ENCODE measurements at regions not wholly inside any gene's neighbourhood (a gene's known extent, or its start where the extent isn't known, plus 50 kb on each side); places are given as distances from the start of the nearest gene placed in this dataset.
"Not testable (repeated sequence)": the region's sequence is repeated elsewhere in the genome, so short reads cannot be mapped to it uniquely, and the experiment has no call there.

- H3K27ac Mint-ChIP-seq; ATAC-seq; H3K9me3 Mint-ChIP-seq; DNase-seq (ENCODE audit: low spot score in 2 of 2); H3K4me3 Mint-ChIP-seq; H3K4me1 Mint-ChIP-seq; H3K36me3 Mint-ChIP-seq: not testable (repeated sequence)
Measured at GRCh38 chr16:33980736-33981135, 521.3 kb downstream of the TP53TG3F start.

DNA sequence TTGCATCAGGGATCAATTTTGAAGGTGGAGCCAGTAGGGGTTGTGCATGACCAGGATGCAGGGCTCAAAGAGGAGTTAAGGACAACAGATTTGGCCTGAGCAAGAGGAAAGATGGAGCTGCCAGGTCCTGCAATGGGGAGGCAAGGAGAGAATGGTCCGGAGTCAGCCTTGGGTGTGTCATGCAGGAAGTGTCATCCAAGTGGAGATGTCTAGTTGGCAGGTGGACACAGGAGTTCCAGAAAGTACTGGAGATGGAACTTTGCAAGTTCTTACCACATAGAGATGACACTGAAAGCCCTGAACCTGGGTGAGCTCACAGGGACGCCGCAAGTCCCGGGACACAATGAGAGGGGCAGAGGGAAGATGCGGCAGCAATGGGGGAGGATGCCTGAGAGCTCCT lies 525.0 kb downstream of the TP53TG3F start:
- H3K4me1 Mint-ChIP-seq; ATAC-seq; H3K36me3 Mint-ChIP-seq; DNase-seq (ENCODE audit: low spot score in 2 of 2); H3K9me3 Mint-ChIP-seq; H3K4me3 Mint-ChIP-seq; H3K27ac Mint-ChIP-seq: not testable (repeated sequence)

GRCh38 chr16:33986521-33986920 lies 527.1 kb downstream of the TP53TG3F start:
- not testable (repeated sequence) for H3K9me3 Mint-ChIP-seq; H3K4me3 Mint-ChIP-seq; H3K36me3 Mint-ChIP-seq; DNase-seq (ENCODE audit: low spot score in 2 of 2); ATAC-seq; H3K4me1 Mint-ChIP-seq; H3K27ac Mint-ChIP-seq

GRCh38 chr16:33987348-33987963 lies 528.0 kb downstream of the TP53TG3F start:
- ATAC-seq; H3K4me3 Mint-ChIP-seq; H3K9me3 Mint-ChIP-seq; H3K4me1 Mint-ChIP-seq; DNase-seq (ENCODE audit: low spot score in 2 of 2); H3K36me3 Mint-ChIP-seq; H3K27ac Mint-ChIP-seq: not testable (repeated sequence)

GRCh38 chr16:33988012-33988411 lies 528.6 kb downstream of the TP53TG3F start:
- not testable (repeated sequence) for H3K4me1 Mint-ChIP-seq; H3K36me3 Mint-ChIP-seq; H3K4me3 Mint-ChIP-seq; DNase-seq (ENCODE audit: low spot score in 2 of 2); H3K27ac Mint-ChIP-seq; ATAC-seq; H3K9me3 Mint-ChIP-seq

- not testable (repeated sequence) for H3K4me1 Mint-ChIP-seq; H3K36me3 Mint-ChIP-seq; H3K9me3 Mint-ChIP-seq; H3K4me3 Mint-ChIP-seq; H3K27ac Mint-ChIP-seq; DNase-seq (ENCODE audit: low spot score in 2 of 2); ATAC-seq
Measured at GRCh38 chr16:33990488-33990887, 531.1 kb downstream of the TP53TG3F start.

DNA sequence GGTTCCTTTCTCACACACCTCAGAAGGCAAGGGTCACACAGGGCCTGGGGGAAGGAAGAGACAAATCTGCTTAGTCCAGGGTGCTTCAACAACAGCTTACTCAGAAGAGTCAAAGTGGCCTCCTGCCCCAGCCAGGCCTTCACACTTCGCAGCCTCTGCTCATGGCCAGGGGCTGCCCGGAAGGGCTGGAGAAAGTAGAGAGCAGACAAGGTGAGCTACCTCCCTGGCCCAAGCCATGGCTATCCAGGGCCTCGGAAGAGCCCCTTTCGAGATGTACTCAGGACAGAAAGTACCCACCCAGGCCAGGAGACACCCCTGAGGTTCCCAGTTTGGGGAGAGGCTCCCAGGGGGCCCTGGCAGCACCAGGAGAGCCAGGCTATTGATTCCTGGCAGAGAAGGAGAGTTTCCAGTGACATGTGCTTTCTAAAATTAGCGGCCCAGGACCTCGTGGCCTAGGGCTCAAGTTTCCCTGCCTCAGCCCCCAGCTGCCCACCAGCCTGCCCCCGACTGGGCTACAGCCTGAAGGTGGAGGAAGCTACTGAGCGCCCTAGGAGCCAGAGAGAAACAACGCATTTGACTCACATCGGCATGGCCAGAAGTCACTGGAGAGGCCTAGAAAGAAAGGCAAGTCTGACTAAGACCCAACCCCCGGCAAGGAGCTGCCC lies 533.2 kb downstream of the TP53TG3F start:
- not testable (repeated sequence) for H3K4me3 Mint-ChIP-seq; H3K27ac Mint-ChIP-seq; H3K4me1 Mint-ChIP-seq; H3K9me3 Mint-ChIP-seq; ATAC-seq; H3K36me3 Mint-ChIP-seq; DNase-seq (ENCODE audit: low spot score in 2 of 2)

- not testable (repeated sequence) for H3K9me3 Mint-ChIP-seq; DNase-seq (ENCODE audit: low spot score in 2 of 2); H3K4me3 Mint-ChIP-seq
Measured at GRCh38 chr16:33994207-33994606, 534.8 kb downstream of the TP53TG3F start.

DNA sequence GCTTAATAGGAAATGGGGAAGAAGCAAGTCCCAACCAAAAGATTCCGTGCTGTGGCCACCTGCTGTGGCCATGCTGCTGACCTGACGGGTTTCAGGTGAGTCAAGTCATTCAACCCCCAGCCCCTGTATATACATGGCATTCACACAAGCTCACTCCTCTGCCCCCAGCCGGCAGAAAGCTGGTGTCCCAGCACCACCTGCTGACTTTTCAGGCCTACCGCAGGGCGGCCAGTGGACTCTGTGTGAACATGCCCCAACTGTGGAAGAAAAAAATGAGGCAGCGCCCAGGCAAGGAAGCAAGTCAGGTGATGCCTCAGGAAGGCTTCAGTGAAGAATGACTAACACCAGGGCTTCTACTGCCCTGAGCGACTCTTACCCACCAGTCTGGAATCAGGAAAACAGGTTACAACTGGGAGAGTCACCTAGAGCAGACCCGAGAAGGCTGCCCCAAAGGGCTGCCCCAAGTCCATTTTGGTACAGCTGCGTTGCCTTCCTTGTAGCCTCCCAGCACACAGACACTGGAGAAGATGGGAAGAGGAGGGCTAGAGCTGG lies 536.5 kb downstream of the TP53TG3F start:
- ATAC-seq; H3K9me3 Mint-ChIP-seq; H3K4me1 Mint-ChIP-seq; DNase-seq (ENCODE audit: low spot score in 2 of 2); H3K36me3 Mint-ChIP-seq; H3K4me3 Mint-ChIP-seq; H3K27ac Mint-ChIP-seq: not testable (repeated sequence)

More at GRCh38 chr16:33994207-33994606, 534.8 kb downstream of the TP53TG3F start:
- H3K36me3 Mint-ChIP-seq, H3K27ac Mint-ChIP-seq, H3K4me1 Mint-ChIP-seq, ATAC-seq: not testable (repeated sequence)

- not testable (repeated sequence) for H3K9me3 Mint-ChIP-seq; H3K4me3 Mint-ChIP-seq; DNase-seq (ENCODE audit: low spot score in 2 of 2); H3K36me3 Mint-ChIP-seq; H3K27ac Mint-ChIP-seq; H3K4me1 Mint-ChIP-seq; ATAC-seq
Measured at GRCh38 chr16:34001184-34001583, 541.8 kb downstream of the TP53TG3F start.

GRCh38 chr16:34001961-34002360 lies 542.5 kb downstream of the TP53TG3F start:
- H3K4me3 Mint-ChIP-seq; ATAC-seq; H3K36me3 Mint-ChIP-seq; DNase-seq (ENCODE audit: low spot score in 2 of 2); H3K4me1 Mint-ChIP-seq; H3K9me3 Mint-ChIP-seq; H3K27ac Mint-ChIP-seq: not testable (repeated sequence)

DNA sequence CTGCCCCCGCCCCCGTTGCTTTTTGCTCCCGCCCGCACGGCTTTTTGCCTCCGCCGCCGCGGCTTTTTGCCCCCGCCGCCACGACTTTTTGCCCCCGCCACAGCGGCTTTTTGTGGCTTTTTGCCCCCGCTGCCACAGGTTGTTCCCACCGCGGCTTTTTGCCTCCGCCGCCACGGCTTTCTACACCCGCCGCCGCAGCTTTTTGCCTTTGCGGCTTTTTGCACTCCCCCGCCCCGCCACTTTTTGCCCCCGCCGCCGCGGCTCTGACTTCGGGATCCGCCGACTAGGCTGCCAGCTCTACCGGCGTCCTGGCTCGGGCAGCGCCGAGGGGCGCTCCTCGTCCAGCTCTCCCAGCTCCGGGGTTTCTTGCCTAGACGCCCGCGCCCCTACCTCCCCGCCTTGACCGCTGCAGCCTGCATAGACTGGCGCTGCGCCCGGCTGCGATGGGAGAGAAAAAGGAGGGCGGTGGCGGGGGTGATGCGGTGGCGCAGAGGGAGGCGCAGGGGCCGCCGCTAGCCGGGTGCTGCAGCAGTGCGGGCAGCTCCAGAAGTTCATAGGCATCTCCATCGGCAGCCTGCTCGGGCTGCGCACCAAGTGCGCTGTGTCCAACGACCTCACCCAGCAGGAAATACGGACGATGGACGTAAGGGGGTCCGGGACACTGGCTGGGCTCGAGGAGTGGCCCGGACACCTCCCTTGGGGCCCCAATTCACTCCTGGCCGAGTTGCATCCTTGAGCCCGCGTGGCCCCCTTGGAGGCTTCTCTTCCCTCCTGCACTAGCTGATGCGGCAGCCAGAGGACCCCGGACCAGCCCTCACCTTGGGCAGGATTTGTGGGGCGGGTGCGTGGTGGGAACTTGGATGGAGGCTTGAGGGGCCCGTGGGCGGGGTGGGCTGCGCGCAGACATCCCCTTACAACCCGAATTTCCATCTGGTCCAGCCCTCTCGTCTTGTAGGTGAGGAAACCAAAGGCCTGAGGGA lies 555.7 kb downstream of the TP53TG3F start:
- not testable (repeated sequence) for H3K4me3 Mint-ChIP-seq; H3K9me3 Mint-ChIP-seq; H3K27ac Mint-ChIP-seq; DNase-seq (ENCODE audit: low spot score in 2 of 2); ATAC-seq; H3K4me1 Mint-ChIP-seq; H3K36me3 Mint-ChIP-seq

- not testable (repeated sequence) for H3K4me3 Mint-ChIP-seq; H3K4me1 Mint-ChIP-seq; ATAC-seq; DNase-seq (ENCODE audit: low spot score in 2 of 2); H3K36me3 Mint-ChIP-seq; H3K27ac Mint-ChIP-seq
- H3K9me3 Mint-ChIP-seq, result peaks cover 14% of the 10 kb centered on the region
Measured at GRCh38 chr16:34018277-34018676, 558.9 kb downstream of the TP53TG3F start.

GRCh38 chr16:34050787-34051320 lies 591.4 kb downstream of the TP53TG3F start:
- no peak overlapping the region for H3K27ac Mint-ChIP-seq
- peaks cover 28% of the 10 kb centered on the region for H3K9me3 Mint-ChIP-seq
- H3K4me1 Mint-ChIP-seq, result no peaks in the 10 kb centered on the region
- H3K4me3 Mint-ChIP-seq, result no peak overlapping the region
- no peaks in the 10 kb centered on the region for H3K36me3 Mint-ChIP-seq
- ATAC-seq, result no peak
- DNase-seq (ENCODE audit: low spot score in 2 of 2), result no peak

DNA sequence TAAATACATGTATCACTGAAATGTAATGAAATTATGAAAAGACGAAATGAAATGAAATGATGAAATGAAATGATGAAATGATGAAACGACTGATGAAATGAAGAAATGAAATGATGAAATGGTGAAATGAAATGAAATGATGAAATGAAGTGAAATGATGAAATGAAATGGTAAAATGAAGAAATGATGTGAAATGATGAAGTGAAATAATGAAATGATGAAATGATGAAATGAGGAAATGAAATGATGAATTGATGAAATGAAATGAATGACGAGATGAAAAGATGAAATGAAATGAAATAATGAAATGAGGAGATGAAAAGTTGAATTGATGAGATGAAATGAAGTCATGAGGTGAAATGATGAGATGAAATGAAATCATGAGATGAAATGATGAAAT lies 594.7 kb downstream of the TP53TG3F start:
- no peak for DNase-seq (ENCODE audit: low spot score in 2 of 2)

More for the DNA sequence above, 594.7 kb downstream of the TP53TG3F start:
- no peak overlapping the region for H3K4me3 Mint-ChIP-seq
- ATAC-seq, result no peak
- no peaks in the 10 kb centered on the region for H3K4me1 Mint-ChIP-seq
- H3K27ac Mint-ChIP-seq, result no peak overlapping the region
- H3K9me3 Mint-ChIP-seq, result peaks cover 19% of the 10 kb centered on the region
- H3K36me3 Mint-ChIP-seq, result no peaks in the 10 kb centered on the region

All from stimulated activated effector memory CD8-positive, alpha-beta T cell treated with anti-CD3 and anti-CD28 coated beads, Interleukin-12 subunit alpha, Interleukin-12 subunit beta, amount 100 ng/mL, for 72 hours (primary cell).